ENCODE measurements at regions not wholly inside any gene's neighbourhood (a gene's known extent, or its start where the extent isn't known, plus 50 kb on each side); places are given as distances from the start of the nearest gene placed in this dataset.

- Histone ChIP-seq H3K4me2 (ENCODE audit: insufficient read depth in 1 of 2, low read depth in 2 of 2, low read length in 2 of 2) (no peak overlapping the region), H2AK5ac (ENCODE audit: low read depth, low read length) (no peak overlapping the region), H2BK15ac (ENCODE audit: low read length) (no peak overlapping the region), H3K14ac (ENCODE audit: insufficient read length) (no peak overlapping the region), H3K27ac (ENCODE audit: low read depth, low read length) (no peak overlapping the region), H3K9me3 (ENCODE audit: insufficient read depth in 2 of 2, low read depth in 1 of 2, low read length in 1 of 2) (no peaks in the 10 kb centered on the region), H4K20me1 (replicated peaks in 1 of 2; ENCODE audit: control insufficient read depth in 1 of 2, insufficient read depth in 2 of 2, low read length in 2 of 2) (no peaks in the 10 kb centered on the region), H2BK12ac (ENCODE audit: low read depth, low read length) (no peak overlapping the region), H3K4ac (replicated peaks; ENCODE audit: insufficient read length, low read depth, low read length) (no peak overlapping the region), H3K27me3 (replicated peaks in 1 of 4; ENCODE audit: control insufficient read depth in 3 of 4, extremely low read depth in 1 of 4, insufficient read depth in 3 of 4, low read length in 3 of 4) (no peaks in the 10 kb centered on the region), H3K79me2 (ENCODE audit: control insufficient read depth in 1 of 2, insufficient read depth in 2 of 2, low read length in 2 of 2) (no peaks in the 10 kb centered on the region), H3K79me1 (ENCODE audit: low read depth, low read length) (no peaks in the 10 kb centered on the region), H3K18ac (ENCODE audit: extremely low read depth, low read length) (no peak overlapping the region), H2BK120ac (replicated peaks; ENCODE audit: low read depth, low read length) (no peak overlapping the region), H3K23ac (ENCODE audit: insufficient read length) (no peak overlapping the region), H2AFZ (ENCODE audit: low read length) (no peak overlapping the region), H3K4me1 (replicated peaks in 1 of 4; ENCODE audit: control insufficient read depth in 3 of 4, insufficient read depth in 4 of 4, low read length in 3 of 4) (no peaks in the 10 kb centered on the region), H3K56ac (replicated peaks; ENCODE audit: insufficient read length, low read depth, low read length) (no peak overlapping the region), H3K23me2 (ENCODE audit: low read depth, low read length) (no peaks in the 10 kb centered on the region), H2BK5ac (ENCODE audit: low read depth, low read length) (no peak overlapping the region), H3K4me3 (ENCODE audit: extremely low read depth in 1 of 4, insufficient read depth in 2 of 4, low read depth in 3 of 4, low read length in 4 of 4) (no peak overlapping the region), H4K8ac (ENCODE audit: extremely low read depth, insufficient read depth, low read length) (no peak overlapping the region), H4K5ac (ENCODE audit: insufficient read length, low read depth, low read length) (no peak overlapping the region), H3K36me3 (ENCODE audit: control insufficient read depth in 2 of 4, insufficient read depth in 4 of 4, low read length in 3 of 4) (no peaks in the 10 kb centered on the region), H4K91ac (replicated peaks; ENCODE audit: insufficient read length, low read length) (no peak overlapping the region), H2BK20ac (ENCODE audit: low read length) (no peak overlapping the region), H3K9ac (replicated peaks in 1 of 4; ENCODE audit: extremely low read depth in 1 of 4, low read depth in 3 of 4, low read length in 3 of 4) (no peak overlapping the region)
- DNase-seq (ENCODE audit: low read depth in 1 of 2, low spot score in 2 of 2), result no peak
- TF ChIP-seq CHD1 (IDR thresholded peaks at IDR 0.05; ENCODE audit: low read depth, low read length), result no peak
- TF ChIP-seq HDAC2 (IDR thresholded peaks at IDR 0.05; ENCODE audit: borderline replicate concordance in 1 of 2, low read depth in 2 of 2, low read length in 2 of 2), result no peak
- TF ChIP-seq FOSL1 (IDR thresholded peaks at IDR 0.05; ENCODE audit: insufficient read depth, low read depth, low read length), result no peak
- POLR2A ChIA-PET (ENCODE audit: partially characterized antibody), result no interaction called here
- CTCF ChIA-PET (ENCODE audit: partially characterized antibody), result interaction anchor here (1.1 kb wide), 1 partner anchor 35 kb away, joined by 4 read pairs; no protein-coding TSS in a partner anchor
- no peak for FAIRE-seq
Observed at GRCh38 chr20:11114382-11114781, 440.6 kb upstream of the JAG1 start.

All from H1 (cell line).